A549 (cell line): ENCODE measurements at regions not wholly inside any gene's neighbourhood (a gene's known extent, or its start where the extent isn't known, plus 50 kb on each side); places are given as distances from the start of the nearest gene placed in this dataset.

Source experiments
- ATAC-seq, 2 experiments: fragments of 200-7000 bp in 1 of 2; fragments of >200 bp in 1 of 2; cut with Nextera tagmentation in 1 of 2; cut with Tn5 transposase in 1 of 2; 3 replicates each; pipeline versions ENCODE4 v1.8.0 to v1.9.1; 2018 to 2020; ENCODE audit warnings: mild to moderate bottlenecking in 1 of 2, moderate library complexity in 1 of 2
- CTCF ChIA-PET: fragments of 300-600 bp; sonication (Branson Sonifier 250); formaldehyde crosslinking; extraction: SDS; loops from one replicate; lab custom pipeline; 2021; ENCODE audit warnings: antibody characterized with exemption, inconsistent platforms; lab: Yijun Ruan, JAX
- POLR2A ChIA-PET: fragments of 350-600 bp; formaldehyde crosslinking; extraction: SDS; loops from one replicate; lab custom pipeline; 2021; ENCODE audit warnings: antibody characterized with exemption, inconsistent platforms; lab: Yijun Ruan, JAX
- DNase-seq, 2 experiments: peaks; one replicate each; pipeline versions ENCODE4 v3.0.0 to v3.0.0-alpha.2; 2011 to 2016; ENCODE audit warnings: low read depth in 1 of 2, low spot score in 1 of 2
- FAIRE-seq: peaks from 2 replicates; lab custom pipeline; 2011; peaks lifted over from hg19 to GRCh38; lab: Jason Lieb, UNC
- H3K27ac ChIP-seq, 2 experiments: fragments of >200 bp; sonication (Bioruptor Twin); formaldehyde crosslinking; 3 replicates each; pipeline ENCODE4 v1.5.1; 2016 to 2017
- H3K4me1 ChIP-seq: fragments of >200 bp; sonication (Bioruptor Twin); formaldehyde crosslinking; 3 replicates; pipeline ENCODE4 v1.6.1; 2016
- H3K4me2 ChIP-seq: fragments of >200 bp; sonication (Bioruptor Twin); formaldehyde crosslinking; 3 replicates; pipeline ENCODE4 v1.6.1; 2016
- H3K4me3 ChIP-seq: fragments of >200 bp; sonication (Bioruptor Twin); formaldehyde crosslinking; 3 replicates; pipeline ENCODE4 v1.5.1; 2016
- H3K9me3 ChIP-seq: fragments of >200 bp; sonication (Bioruptor Twin); formaldehyde crosslinking; 3 replicates; pipeline ENCODE4 v1.6.1; 2016
- BCL3 ChIP-seq: fragments of >200 bp; sonication (Bioruptor Twin); formaldehyde crosslinking; IDR thresholded peaks from 3 replicates; pipeline ENCODE4 v1.6.1; 2016
- BHLHE40 ChIP-seq: IDR thresholded peaks from 2 replicates; pipeline ENCODE4 v1.6.1; 2012; ENCODE audit warnings: low read depth, low read length, inconsistent platforms
- CHD2 ChIP-seq: fragments of 150-350 bp; IDR thresholded peaks from 2 replicates; pipeline ENCODE4 v1.6.1; 2014; ENCODE audit warnings: low read length; ENCODE audit not compliant: partially characterized antibody
- CHD4 ChIP-seq: fragments of 200-600 bp; sonication (generic); IDR thresholded peaks from 2 replicates; pipeline ENCODE4 v1.6.1; 2016; ENCODE audit warnings: antibody characterized with exemption, mild to moderate bottlenecking, borderline replicate concordance
- ESRRA ChIP-seq: fragments of 150-350 bp; IDR thresholded peaks from 2 replicates; pipeline ENCODE4 v1.6.1; 2014; ENCODE audit warnings: mild to moderate bottlenecking, low read length, borderline replicate concordance
- HOXB13 ChIP-seq: fragments of 250-450 bp; sonication (Bioruptor Pico); IDR thresholded peaks from 2 replicates; pipeline ENCODE4 v1.5.0; 2020; ENCODE audit warnings: low read depth, mild to moderate bottlenecking, moderate library complexity
- KDM5A ChIP-seq: fragments of 200-600 bp; sonication (generic); IDR thresholded peaks from 2 replicates; pipeline ENCODE4 v1.6.1; 2016; ENCODE audit warnings: antibody characterized with exemption, mild to moderate bottlenecking
- MAFK ChIP-seq: fragments of 450-650 bp; IDR thresholded peaks from 2 replicates; pipeline ENCODE4 v1.6.1; 2014; ENCODE audit not compliant: partially characterized antibody
- MAZ ChIP-seq: fragments of 150-350 bp; IDR thresholded peaks from 2 replicates; pipeline ENCODE4 v1.6.1; 2014; ENCODE audit warnings: antibody characterized with exemption, low read depth, low read length, borderline replicate concordance
- MYC ChIP-seq: IDR thresholded peaks from 2 replicates; pipeline ENCODE4 v1.6.1; 2012; ENCODE audit warnings: mild to moderate bottlenecking, inconsistent platforms, low read length, improper control_type of control experiment, borderline replicate concordance
- SMC3 ChIP-seq: fragments of >200 bp; sonication (Bioruptor Twin); formaldehyde crosslinking; IDR thresholded peaks from 3 replicates; pipeline ENCODE4 v1.6.1; 2018; ENCODE audit warnings: inconsistent platforms
- TFCP2L1 ChIP-seq: fragments of 250-450 bp; sonication (Bioruptor Pico); IDR thresholded peaks from 2 replicates; pipeline ENCODE4 v1.5.0; 2021; ENCODE audit warnings: mild to moderate bottlenecking
- ZSCAN20 ChIP-seq: fragments of 250-450 bp; sonication (Bioruptor Pico); IDR thresholded peaks from 2 replicates; pipeline ENCODE4 v1.8.0; 2022; ENCODE audit warnings: mild to moderate bottlenecking, moderate library complexity
- WGBS: methylation state at CpG from one replicate; pipeline ENCODE4 v1.1.6; 2017; ENCODE audit errors: missing lambda C conversion rate; 5-methylcytosine and 5-hydroxymethylcytosine counted together
- TF ChIP-seq, protein P1 (sequence below): IDR thresholded peaks from 2 replicates; pipeline ENCODE4 v1.6.1; 2012
- TF ChIP-seq, protein P2 (sequence below): fragments of 450-650 bp; IDR thresholded peaks from 2 replicates; pipeline ENCODE4 v1.6.1; 2014; ENCODE audit warnings: antibody characterized with exemption

- POLR2A ChIA-PET, result no interaction called here
- CTCF ChIA-PET, result no interaction called here
- WGBS, result 57% methylated on average over 7 of the region's 7 CpGs
- FAIRE-seq, result no peak
- no peak for ATAC-seq
- TF ChIP-seq KDM5A (no peak), MAFK (peak; percentile 82)
- TF ChIP-seq, protein P1, sequence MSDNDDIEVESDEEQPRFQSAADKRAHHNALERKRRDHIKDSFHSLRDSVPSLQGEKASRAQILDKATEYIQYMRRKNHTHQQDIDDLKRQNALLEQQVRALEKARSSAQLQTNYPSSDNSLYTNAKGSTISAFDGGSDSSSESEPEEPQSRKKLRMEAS, result no peak
- TF ChIP-seq, all 56 proteins: peak for 1
- H3K9me3 ChIP-seq, result no peaks in the 10 kb centered on the region
- 0 out of 3 replicates have a peak, but pooled peaks cover 5% of the 10 kb centered on the region for H3K4me1 ChIP-seq
- H3K4me2 ChIP-seq, result no peak overlapping the region
- H3K27ac ChIP-seq, result no peak overlapping the region
- H3K4me3 ChIP-seq, result no peak overlapping the region
- no peak for DNase-seq
Measured at GRCh38 chr6:108778421-108779186, 69.6 kb upstream of the ARMC2 start.

DNA sequence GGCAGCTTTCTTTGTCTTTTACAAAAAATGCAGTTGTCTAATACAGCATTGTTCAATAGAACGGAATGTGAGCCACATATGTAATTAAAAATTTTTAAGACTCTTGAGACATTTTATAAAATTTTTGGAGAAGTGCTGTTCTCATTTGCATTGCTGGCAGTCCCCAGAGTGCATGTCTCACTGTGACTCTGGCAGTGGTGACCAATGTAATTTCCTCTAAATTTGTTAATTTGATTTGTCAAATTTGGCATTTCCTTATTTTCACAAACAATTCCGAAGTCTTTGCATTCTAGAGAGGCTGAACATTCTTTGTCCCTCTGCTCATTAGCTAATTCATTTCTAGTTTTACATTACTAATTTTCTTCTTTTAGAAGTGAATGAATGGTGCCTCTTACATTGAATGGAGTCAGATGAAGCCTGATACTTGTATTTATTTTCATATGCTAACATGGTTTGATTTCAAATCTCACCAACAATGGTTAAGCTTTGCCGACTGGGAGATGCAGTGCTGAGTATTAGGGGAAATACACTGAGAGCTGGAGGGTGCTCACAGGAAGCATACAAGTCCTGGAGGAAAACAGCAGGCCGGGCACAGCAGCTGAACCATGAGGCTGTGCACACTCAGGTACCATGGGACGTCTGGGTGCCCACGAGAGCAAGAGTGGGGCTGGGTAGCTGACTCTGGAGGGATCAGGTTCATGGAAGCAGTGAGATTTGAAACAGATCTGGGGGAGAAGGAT, 68.5 kb upstream of the ARMC2 start:
- TF ChIP-seq, protein P1, result no peak
- Histone ChIP-seq H3K4me3 (no peak overlapping the region), H3K4me1 (0 out of 3 replicates have a peak, but pooled peaks cover 5% of the 10 kb centered on the region), H3K27ac (no peak overlapping the region), H3K4me2 (no peak overlapping the region), H3K9me3 (no peaks in the 10 kb centered on the region)
- ChIA-PET CTCF (interaction anchor here (1.2 to 1.7 kb wide), 4 partner anchors 24 to 238 kb away, joined by 4 to 6 read pairs (median 4); no protein-coding TSS in a partner anchor), POLR2A (no interaction called here)
- FAIRE-seq, result no peak
- DNase-seq, result no peak
- no peak for ATAC-seq
- WGBS, result 61% methylated on average over 6 of the region's 6 CpGs

GRCh38 chr6:108780784-108781183, 67.4 kb upstream of the ARMC2 start:
- ChIA-PET POLR2A (no interaction called here), CTCF (interaction anchor here (0.9 to 1.7 kb wide), 5 partner anchors 25 to 239 kb away, joined by 3 to 6 read pairs (median 4); no protein-coding TSS in a partner anchor)
- Histone ChIP-seq H3K4me3 (no peak overlapping the region), H3K9me3 (no peaks in the 10 kb centered on the region), H3K27ac (no peak overlapping the region), H3K4me1 (0 out of 3 replicates have a peak, but pooled peaks cover 5% of the 10 kb centered on the region), H3K4me2 (no peak overlapping the region)
- no peak for ATAC-seq
- 97% methylated on average over 2 of the region's 6 CpGs for WGBS
- FAIRE-seq, result no peak
- TF ChIP-seq BHLHE40 (no peak), MYC (no peak), SMC3 (no peak), BCL3 (no peak), CHD2 (no peak), ESRRA (no peak), ZSCAN20 (CRISPR knock-in tag) (no peak), HOXB13 (CRISPR knock-in tag) (no peak), CHD4 (no peak), TFCP2L1 (CRISPR knock-in tag) (no peak), MAZ (no peak)
- TF ChIP-seq, protein P2, sequence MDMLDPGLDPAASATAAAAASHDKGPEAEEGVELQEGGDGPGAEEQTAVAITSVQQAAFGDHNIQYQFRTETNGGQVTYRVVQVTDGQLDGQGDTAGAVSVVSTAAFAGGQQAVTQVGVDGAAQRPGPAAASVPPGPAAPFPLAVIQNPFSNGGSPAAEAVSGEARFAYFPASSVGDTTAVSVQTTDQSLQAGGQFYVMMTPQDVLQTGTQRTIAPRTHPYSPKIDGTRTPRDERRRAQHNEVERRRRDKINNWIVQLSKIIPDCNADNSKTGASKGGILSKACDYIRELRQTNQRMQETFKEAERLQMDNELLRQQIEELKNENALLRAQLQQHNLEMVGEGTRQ, result no peak
- DNase-seq, result no peak
